Testis (tissue), 2 donors: ENCODE measurements at regions not wholly inside any gene's neighbourhood (a gene's known extent, or its start where the extent isn't known, plus 50 kb on each side); places are given as distances from the start of the nearest gene placed in this dataset.
"Not testable (repeated sequence)": the region's sequence is repeated elsewhere in the genome, so short reads cannot be mapped to it uniquely, and the experiment has no call there.

Experiments used
- CTCF ChIP-seq, 3 experiments: fragments of 450-650 bp in 2 of 3; fragments of 200-600 bp in 1 of 3; sonication (generic) in 1 of 3; IDR thresholded peaks; one replicate each; pipeline ENCODE4 v1.5.1; 2016 to 2019; ENCODE audit warnings: antibody characterized with exemption in 3 of 3, mild to moderate bottlenecking in 2 of 3, moderate library complexity in 1 of 3
- POLR2A ChIP-seq: fragments of 450-650 bp; IDR thresholded peaks from one replicate; pipeline ENCODE4 v1.6.1; 2017; ENCODE audit warnings: antibody characterized with exemption, mild to moderate bottlenecking, moderate library complexity

- TF ChIP-seq POLR2A; CTCF (IDR thresholded peaks at IDR 0.05): not testable (repeated sequence)
Observed at GRCh38 chr12:17007442-17008040, 401.6 kb upstream of the LMO3 start.
